GM18519 (cell line): ENCODE measurements at regions not wholly inside any gene's neighbourhood (a gene's known extent, or its start where the extent isn't known, plus 50 kb on each side); places are given as distances from the start of the nearest gene placed in this dataset.
A peak's percentile ranks its signal among the peaks of the same experiment; 100 is the strongest.
"Not testable (repeated sequence)": the region's sequence is repeated elsewhere in the genome, so short reads cannot be mapped to it uniquely, and the experiment has no call there.

ENCODE experiments used
- ATAC-seq: cut with Tn5 transposase; IDR thresholded peaks from one replicate; pipeline ENCODE4 v1.9.1; 2021; ENCODE audit warnings: mild to moderate bottlenecking, moderate library complexity; ENCODE audit not compliant: unreplicated experiment, low FRiP score

- ATAC-seq, result peak; percentile 54
Measured at GRCh38 chr3:159038405-159038804, 236.6 kb downstream of the MFSD1 start.

DNA sequence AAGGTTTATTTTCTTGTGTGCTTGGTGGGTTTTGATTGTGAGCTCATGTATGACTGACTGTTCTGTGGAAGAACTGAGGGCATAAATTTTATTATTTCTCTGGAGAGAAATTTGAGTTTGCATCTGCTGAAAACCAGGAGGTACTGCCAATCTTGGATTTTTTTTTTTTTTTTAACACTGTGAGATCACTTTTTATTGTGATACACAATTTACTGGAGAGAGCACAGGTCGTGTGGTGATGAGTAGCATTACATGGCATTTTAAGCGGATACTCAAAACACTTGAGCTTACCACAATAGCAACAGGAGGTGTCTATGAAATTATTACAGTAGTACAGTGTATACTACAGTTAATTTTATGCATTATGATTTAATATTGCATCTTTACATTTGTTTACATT lies 237.4 kb downstream of the MFSD1 start:
- ATAC-seq, result no peak

DNA sequence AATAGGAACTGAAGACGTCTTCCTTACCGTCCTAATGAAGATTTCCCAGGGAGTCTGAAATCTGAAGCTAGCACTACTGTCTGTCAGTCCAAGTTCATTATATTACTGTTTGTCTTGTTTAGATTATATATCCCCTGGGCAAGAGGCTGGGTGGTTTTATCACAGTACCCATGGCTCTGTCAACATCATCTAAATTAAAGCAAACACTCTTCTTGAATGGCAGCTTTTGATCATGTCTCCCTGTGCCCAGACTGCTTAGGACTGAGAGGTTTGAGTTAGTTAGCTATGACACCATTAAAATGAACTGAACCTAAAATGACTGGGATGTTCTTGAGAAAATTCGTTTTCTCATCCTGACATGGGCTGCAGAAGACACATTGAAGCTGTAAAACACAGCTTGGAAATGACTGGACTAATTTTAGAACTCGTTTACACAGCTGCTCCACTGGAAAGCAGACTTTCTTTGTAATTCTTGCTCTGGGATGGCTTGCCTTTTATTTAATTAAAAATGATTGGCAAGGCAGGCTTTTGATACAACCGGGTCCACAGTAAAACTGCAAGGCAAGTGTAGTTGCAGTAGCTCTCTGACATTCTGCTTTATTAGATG lies 243.5 kb downstream of the MFSD1 start:
- no peak for ATAC-seq

DNA sequence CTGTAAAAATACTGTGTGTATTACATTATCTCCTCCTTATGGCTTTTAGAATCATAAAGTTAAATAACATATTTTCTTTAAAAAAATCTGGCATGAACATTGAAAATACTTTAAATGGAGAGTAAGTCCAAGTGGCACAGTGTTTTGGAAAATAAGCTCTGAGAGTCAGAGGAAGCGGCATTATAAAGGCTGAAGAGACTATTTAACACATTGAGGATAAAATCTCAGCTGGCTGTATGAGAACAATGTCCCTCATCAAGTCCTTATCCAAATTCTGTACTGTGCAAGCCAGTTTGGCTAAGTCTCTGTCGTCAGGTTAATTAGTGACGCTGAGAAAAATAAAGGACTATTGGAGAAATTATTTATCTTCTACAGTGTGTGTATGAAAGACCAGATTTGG lies 245.5 kb downstream of the MFSD1 start:
- no peak for ATAC-seq

- not testable (repeated sequence) for ATAC-seq
Measured at GRCh38 chr3:159052494-159052893, 250.6 kb downstream of the MFSD1 start.

DNA sequence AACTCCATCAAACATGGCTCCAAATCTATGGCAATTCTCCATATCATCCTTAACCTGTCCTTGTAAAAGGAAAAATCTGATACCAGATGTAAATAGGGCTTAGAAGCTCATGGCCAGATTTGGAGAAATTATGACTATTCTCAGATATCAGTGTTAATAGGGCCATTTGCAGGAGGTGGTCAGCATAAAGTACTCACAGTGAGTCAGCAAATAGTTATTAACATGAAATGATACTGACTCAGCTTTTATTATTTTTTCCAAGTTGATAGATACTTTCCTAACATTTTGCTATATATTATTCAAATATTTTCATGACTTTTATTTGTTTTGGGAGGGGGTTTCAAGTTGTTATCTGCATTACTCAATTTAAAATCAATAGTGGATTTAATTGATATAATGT lies 255.8 kb downstream of the MFSD1 start:
- ATAC-seq, result no peak

DNA sequence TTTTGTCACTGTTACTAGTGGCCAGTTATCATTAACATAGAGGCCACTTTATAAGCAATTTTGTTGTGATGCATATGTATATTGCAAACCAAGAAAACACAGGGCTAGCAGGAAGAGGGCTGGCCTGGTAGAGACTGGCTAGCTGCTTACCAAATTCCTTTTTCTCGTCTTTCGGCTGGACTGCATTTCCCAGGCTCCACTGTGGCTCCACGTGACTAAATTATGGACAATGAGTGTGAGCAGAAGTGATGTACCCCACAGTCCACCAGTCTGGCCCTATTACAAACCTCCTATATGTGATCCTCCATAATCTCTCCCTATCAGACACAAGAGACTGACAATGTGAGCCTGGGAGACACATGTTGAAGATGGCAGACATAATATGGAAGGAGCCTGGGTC lies 257.0 kb downstream of the MFSD1 start:
- no peak for ATAC-seq

DNA sequence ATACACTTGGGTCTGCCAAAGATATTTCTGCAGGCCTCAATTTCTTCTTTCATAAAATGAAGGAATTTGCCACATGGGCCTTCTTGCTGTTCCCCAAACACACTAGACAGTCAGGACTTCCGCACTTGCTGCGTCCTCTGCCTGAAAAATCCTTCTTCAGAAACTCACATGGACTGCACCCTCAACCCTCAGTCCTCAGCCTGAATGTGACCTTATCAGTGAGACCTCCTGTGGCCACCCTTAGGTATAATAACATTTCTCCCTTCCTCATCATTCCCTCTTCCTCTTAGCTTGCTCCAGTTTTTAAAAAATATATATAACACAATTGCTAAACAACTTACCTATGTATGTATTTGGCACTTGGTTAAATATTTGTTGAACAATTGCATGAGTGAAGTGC lies 257.5 kb downstream of the MFSD1 start:
- ATAC-seq, result no peak

DNA sequence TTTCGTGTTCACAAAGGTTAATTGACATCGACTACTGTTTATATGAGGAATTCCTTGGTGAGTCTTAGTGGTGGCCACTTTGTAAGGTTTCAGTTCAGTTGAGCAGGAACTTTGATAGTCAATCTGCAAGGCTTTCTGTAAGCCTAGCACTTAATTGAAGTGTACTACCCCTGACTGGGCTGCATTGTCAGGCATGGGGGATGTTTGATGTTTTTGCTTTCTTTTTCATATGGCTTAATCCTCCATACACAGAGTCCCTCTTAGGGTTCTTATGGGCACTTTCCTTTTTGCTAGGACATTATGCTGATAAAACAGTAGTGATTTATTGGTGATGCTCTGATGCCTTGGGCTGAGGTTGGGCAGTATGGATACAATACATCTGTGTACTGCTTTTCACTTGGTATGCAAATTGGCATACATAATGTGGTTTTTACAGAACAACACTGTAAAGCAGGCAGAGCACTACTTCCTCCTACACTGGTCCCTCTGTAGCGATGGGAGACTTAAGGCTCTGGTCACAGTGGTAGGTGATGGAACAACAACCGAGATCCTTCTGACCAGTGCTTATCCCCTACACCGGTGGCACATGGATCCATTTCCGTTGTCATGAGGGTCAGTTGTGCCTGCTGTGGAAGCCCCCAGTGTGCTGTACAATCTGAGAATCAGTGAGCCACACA lies 261.0 kb downstream of the MFSD1 start:
- ATAC-seq, result no peak

- no peak for ATAC-seq
Measured at GRCh38 chr3:159069091-159069490, 267.2 kb downstream of the MFSD1 start, which contains the start of gene IQCJ. Gene IQCJ, plus strand, starts transcription at chr3:159069319.

- ATAC-seq, result no peak
Measured at GRCh38 chr3:159069866-159070425, 268.1 kb downstream of the MFSD1 start.

GRCh38 chr3:159074756-159075701 lies 273.2 kb downstream of the MFSD1 start:
- no peak for ATAC-seq

- ATAC-seq, result no peak
Measured at GRCh38 chr3:159077860-159078259, 276.0 kb downstream of the MFSD1 start.

DNA sequence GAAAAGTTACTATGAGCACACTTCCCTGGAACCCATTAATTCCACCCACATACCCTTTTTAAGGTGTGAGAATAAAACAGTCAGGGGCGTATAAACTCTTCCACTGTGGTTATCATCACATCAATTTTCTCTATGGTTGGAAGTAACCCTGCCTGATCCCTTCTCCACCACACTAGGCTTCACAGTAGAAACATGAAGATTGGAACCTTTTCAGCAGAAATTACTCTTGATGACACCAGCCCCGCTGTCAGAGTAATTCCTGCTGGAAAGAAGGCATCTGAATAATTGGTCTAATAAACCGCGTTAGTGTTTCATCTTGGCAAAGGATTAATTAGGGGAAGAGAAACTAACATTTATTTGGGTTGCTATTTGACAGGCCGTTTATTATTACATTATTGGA lies 278.4 kb downstream of the MFSD1 start:
- no peak for ATAC-seq

DNA sequence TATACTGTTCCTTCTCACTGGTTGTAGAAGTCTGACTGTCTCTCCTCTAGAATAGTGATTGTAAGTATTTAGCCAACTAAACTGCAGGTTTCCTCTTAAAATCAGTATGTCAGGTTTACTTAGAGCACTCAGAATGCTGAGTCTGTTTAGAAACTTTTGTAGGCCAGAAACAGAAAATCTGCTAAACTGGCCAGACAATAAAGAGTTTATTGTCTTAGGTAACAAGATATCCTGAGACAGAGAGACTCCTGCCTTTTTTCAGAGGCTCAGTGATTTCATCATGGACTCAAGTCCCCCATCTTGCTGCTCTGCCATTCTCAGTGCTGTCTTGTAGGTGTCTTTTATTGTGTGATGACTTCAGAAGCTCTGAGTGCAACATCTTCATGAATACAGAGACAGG lies 279.0 kb downstream of the MFSD1 start:
- no peak for ATAC-seq

DNA sequence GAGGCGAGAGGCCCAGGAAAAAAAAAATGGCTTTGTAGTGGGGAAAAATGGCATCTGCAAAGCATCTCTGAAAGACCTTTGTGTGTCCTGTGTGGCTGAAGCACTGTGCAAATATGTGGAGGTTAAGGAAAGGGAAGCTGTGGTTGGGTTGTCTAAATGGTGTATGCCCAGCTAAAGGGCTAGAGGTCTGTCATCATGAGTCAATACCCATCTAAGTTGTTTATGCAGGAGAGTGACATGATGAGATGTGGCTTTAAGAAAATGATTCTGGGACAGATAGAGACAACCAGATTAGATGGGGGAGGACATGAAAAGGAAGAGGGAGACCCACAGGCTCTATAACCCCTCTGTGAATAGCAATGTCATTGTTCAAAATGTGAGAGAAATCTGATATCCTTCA lies 280.7 kb downstream of the MFSD1 start:
- no peak for ATAC-seq

GRCh38 chr3:159091936-159092335 lies 290.1 kb downstream of the MFSD1 start:
- no peak for ATAC-seq

GRCh38 chr3:159102001-159102400 lies 300.1 kb downstream of the MFSD1 start:
- ATAC-seq, result no peak

DNA sequence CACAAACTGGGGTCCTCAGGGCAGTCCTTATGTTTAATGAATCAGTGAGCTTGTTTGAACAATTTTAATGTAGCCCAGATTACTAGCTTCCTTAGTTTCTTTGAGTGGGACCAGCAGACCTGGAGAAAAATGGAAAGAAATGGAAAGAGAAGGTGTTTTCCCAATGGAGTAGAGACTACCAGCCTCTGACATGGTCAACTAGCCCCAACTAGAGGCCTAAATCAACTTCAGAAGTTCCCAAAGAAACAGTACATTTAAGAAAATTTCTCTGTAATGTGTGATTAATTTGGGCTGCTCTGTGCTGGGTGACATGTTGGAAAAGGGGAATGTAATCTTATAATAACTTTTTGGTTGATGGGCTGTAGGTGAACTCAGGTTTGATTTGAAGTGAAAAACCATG lies 310.9 kb downstream of the MFSD1 start:
- no peak for ATAC-seq

- ATAC-seq, result no peak
Measured at GRCh38 chr3:159113221-159113875, 311.5 kb downstream of the MFSD1 start.

DNA sequence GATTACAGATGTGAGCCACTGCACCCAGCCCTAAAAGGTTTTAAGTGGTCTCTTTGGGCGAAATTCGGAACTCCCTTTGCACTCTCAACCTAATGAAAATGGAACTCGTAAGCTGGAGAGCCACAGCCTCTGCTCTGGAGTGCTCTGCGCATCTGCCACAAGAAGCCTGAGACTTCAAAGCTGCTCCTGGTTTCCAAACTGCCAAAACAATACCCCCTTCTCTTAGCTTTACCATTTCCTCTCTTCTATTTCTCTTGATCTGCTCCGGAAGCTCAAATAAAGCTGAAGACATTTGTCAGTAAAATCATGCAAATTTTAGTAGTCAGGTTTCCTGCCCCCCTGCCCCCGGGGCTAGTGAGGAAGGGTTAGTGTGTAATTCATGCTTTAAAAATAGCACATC lies 312.7 kb downstream of the MFSD1 start:
- no peak for ATAC-seq
